Choroid plexus epithelial cell (primary cell): ENCODE measurements at regions not wholly inside any gene's neighbourhood (a gene's known extent, or its start where the extent isn't known, plus 50 kb on each side); places are given as distances from the start of the nearest gene placed in this dataset.
A peak's percentile ranks its signal among the peaks of the same experiment; 100 is the strongest.

Experiments used
- DNase-seq: peaks from one replicate; pipeline ENCODE4 v3.0.0-alpha.2; 2010; ENCODE audit warnings: low read depth
- H3K4me3 ChIP-seq: 2 replicates; pipeline ENCODE4 v1.5.1; 2011; ENCODE audit warnings: low read depth, mild to moderate bottlenecking, control low read depth, low read length, moderate library complexity
- CTCF ChIP-seq: conservative IDR thresholded peaks from 2 replicates; pipeline ENCODE4 v1.5.1; 2011; ENCODE audit warnings: low read depth, mild to moderate bottlenecking, control low read depth, inconsistent platforms, low read length, moderate library complexity

- H3K4me3 ChIP-seq, result no peak overlapping the region
- DNase-seq, result no peak
- TF ChIP-seq CTCF, result no peak
Measured at GRCh38 chr9:129236441-129237145, 58.5 kb upstream of the IER5L start.

GRCh38 chr9:129235931-129236331 is 57.9 kb upstream of the IER5L start:
- TF ChIP-seq CTCF, result no peak
- no peak overlapping the region for H3K4me3 ChIP-seq
- no peak for DNase-seq

- DNase-seq, result no peak
- TF ChIP-seq CTCF, result no peak
- H3K4me3 ChIP-seq, result no peak overlapping the region
Measured at GRCh38 chr9:129235041-129235930, 57.2 kb upstream of the IER5L start.

- TF ChIP-seq CTCF, result no peak
- H3K4me3 ChIP-seq, result no peak overlapping the region
- no peak for DNase-seq
Measured at GRCh38 chr9:129234491-129234890, 56.4 kb upstream of the IER5L start.

GRCh38 chr9:129232839-129233591 is 55.0 kb upstream of the IER5L start:
- H3K4me3 ChIP-seq, result no peak overlapping the region
- no peak for TF ChIP-seq CTCF
- DNase-seq, result peak; percentile 41

- no peak for TF ChIP-seq CTCF
- H3K4me3 ChIP-seq, result no peak overlapping the region
- DNase-seq, result no peak
Measured at GRCh38 chr9:129231759-129232158, 53.7 kb upstream of the IER5L start.
